Hepatocyte (in vitro differentiated cells): ENCODE measurements at regions not wholly inside any gene's neighbourhood (a gene's known extent, or its start where the extent isn't known, plus 50 kb on each side); places are given as distances from the start of the nearest gene placed in this dataset.

ENCODE experiments used
- DNase-seq: peaks from one replicate; pipeline ENCODE4 v3.0.0-alpha.2; 2016; ENCODE audit warnings: low spot score
- H2AFZ ChIP-seq: fragments of 200-600 bp; sonication (generic); 2 replicates; pipeline ENCODE4 v1.6.0; 2016; ENCODE audit warnings: antibody characterized with exemption, mild to moderate bottlenecking
- H3K27ac ChIP-seq: fragments of 200-600 bp; sonication (generic); 2 replicates; pipeline ENCODE4 v1.5.1; 2016; ENCODE audit warnings: mild to moderate bottlenecking
- H3K27me3 ChIP-seq: fragments of 200-600 bp; sonication (generic); 2 replicates; pipeline ENCODE4 v1.6.1; 2016
- H3K36me3 ChIP-seq: fragments of 200-600 bp; sonication (generic); replicated peaks from 2 replicates; pipeline ENCODE4 v1.5.1; 2016; ENCODE audit warnings: low read depth; ENCODE audit not compliant: insufficient read depth
- H3K4me1 ChIP-seq: fragments of 200-600 bp; sonication (generic); 2 replicates; pipeline ENCODE4 v1.5.1; 2016; ENCODE audit warnings: mild to moderate bottlenecking, moderate library complexity; ENCODE audit not compliant: insufficient read depth
- H3K4me2 ChIP-seq: fragments of 200-600 bp; sonication (generic); 2 replicates; pipeline ENCODE4 v1.6.0; 2016
- H3K4me3 ChIP-seq: fragments of 200-600 bp; sonication (generic); 2 replicates; pipeline ENCODE4 v1.5.1; 2016; ENCODE audit warnings: mild to moderate bottlenecking
- H3K79me2 ChIP-seq: fragments of 200-600 bp; sonication (generic); 2 replicates; pipeline ENCODE4 v1.6.0; 2017; ENCODE audit warnings: mild to moderate bottlenecking
- H3K9me2 ChIP-seq: fragments of 200-600 bp; sonication (generic); replicated peaks from 2 replicates; pipeline ENCODE4 v1.6.0; 2017; ENCODE audit warnings: mild to moderate bottlenecking; ENCODE audit not compliant: insufficient read depth
- H3K9me3 ChIP-seq: fragments of 200-600 bp; sonication (generic); 2 replicates; pipeline ENCODE4 v1.5.1; 2016; ENCODE audit warnings: low read depth, mild to moderate bottlenecking
- H4K20me1 ChIP-seq: fragments of 200-600 bp; sonication (generic); 2 replicates; pipeline ENCODE4 v1.6.0; 2016; ENCODE audit warnings: mild to moderate bottlenecking; ENCODE audit not compliant: insufficient read depth, poor library complexity, severe bottlenecking
- EZH2 ChIP-seq: fragments of 200-600 bp; sonication (generic); IDR thresholded peaks from 2 replicates; pipeline ENCODE4 v1.6.1; 2016; ENCODE audit warnings: antibody characterized with exemption, mild to moderate bottlenecking, borderline replicate concordance
- EZH2phosphoT487 ChIP-seq: fragments of 200-600 bp; sonication (generic); IDR thresholded peaks from one replicate; pipeline ENCODE4 v1.6.1; 2018; ENCODE audit warnings: antibody characterized with exemption, mild to moderate bottlenecking, low read depth, moderate library complexity; ENCODE audit not compliant: unreplicated experiment, severe bottlenecking
- WGBS: methylation state at CpG from one replicate; pipeline ENCODE4 v1.1.6; 2016; ENCODE audit warnings: low lambda C conversion rate; ENCODE audit errors: missing lambda C conversion rate; 5-methylcytosine and 5-hydroxymethylcytosine counted together
- TF ChIP-seq, protein P1 (sequence below): fragments of 200-600 bp; sonication (generic); IDR thresholded peaks from 2 replicates; pipeline ENCODE4 v1.5.1; 2016; ENCODE audit warnings: antibody characterized with exemption, mild to moderate bottlenecking; ENCODE audit not compliant: poor library complexity

DNA sequence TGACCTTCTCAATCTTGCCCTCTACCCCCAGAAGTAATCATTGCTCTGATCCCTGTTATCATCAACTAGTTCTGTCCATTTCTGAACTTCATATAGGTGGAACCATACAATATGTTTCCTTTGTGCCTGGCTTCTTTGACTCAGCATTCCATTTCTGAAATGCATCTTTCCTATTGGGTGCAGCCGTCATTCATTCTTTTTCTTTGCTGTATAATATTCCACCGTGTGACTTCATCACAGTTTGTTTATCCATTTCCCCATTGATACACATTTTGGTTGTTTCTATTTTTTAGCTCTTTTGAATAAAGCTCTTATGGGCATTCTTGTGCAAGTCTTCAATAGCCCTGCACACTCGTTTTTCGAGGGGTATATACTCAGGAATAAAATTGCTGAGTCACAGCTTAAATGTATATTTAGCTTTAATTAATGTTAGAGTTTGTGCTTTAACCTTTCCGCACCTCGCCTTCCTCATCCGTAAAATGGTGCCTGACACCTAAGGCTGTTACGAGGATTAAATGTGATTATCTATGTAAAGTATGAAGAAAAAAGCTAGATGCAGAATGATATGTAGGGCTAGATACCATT lies 491.6 kb downstream of the MIAT start:
- no peak overlapping the region for H3K4me3 ChIP-seq
- H3K27me3 ChIP-seq: no peaks in the 10 kb centered on the region
- TF ChIP-seq, protein P1, sequence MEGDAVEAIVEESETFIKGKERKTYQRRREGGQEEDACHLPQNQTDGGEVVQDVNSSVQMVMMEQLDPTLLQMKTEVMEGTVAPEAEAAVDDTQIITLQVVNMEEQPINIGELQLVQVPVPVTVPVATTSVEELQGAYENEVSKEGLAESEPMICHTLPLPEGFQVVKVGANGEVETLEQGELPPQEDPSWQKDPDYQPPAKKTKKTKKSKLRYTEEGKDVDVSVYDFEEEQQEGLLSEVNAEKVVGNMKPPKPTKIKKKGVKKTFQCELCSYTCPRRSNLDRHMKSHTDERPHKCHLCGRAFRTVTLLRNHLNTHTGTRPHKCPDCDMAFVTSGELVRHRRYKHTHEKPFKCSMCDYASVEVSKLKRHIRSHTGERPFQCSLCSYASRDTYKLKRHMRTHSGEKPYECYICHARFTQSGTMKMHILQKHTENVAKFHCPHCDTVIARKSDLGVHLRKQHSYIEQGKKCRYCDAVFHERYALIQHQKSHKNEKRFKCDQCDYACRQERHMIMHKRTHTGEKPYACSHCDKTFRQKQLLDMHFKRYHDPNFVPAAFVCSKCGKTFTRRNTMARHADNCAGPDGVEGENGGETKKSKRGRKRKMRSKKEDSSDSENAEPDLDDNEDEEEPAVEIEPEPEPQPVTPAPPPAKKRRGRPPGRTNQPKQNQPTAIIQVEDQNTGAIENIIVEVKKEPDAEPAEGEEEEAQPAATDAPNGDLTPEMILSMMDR: no peak
- TF ChIP-seq EZH2phosphoT487: no peak
- TF ChIP-seq EZH2: no peak
- H3K27ac ChIP-seq: no peak overlapping the region
- H3K4me1 ChIP-seq: peaks cover 11% of the 10 kb centered on the region
- no peaks in the 10 kb centered on the region for H3K9me2 ChIP-seq
- H3K9me3 ChIP-seq: no peaks in the 10 kb centered on the region
- no peak overlapping the region for H2AFZ ChIP-seq
- H3K36me3 ChIP-seq: no peaks in the 10 kb centered on the region
- no peaks in the 10 kb centered on the region for H4K20me1 ChIP-seq
- DNase-seq: no peak
- WGBS: 97% methylated on average over 8 of the region's 8 CpGs
- H3K79me2 ChIP-seq: no peaks in the 10 kb centered on the region
- no peak overlapping the region for H3K4me2 ChIP-seq

- Histone ChIP-seq H3K9me3 (no peaks in the 10 kb centered on the region), H3K36me3 (no peaks in the 10 kb centered on the region), H3K4me1 (peaks cover 11% of the 10 kb centered on the region), H2AFZ (no peak overlapping the region), H3K27me3 (no peaks in the 10 kb centered on the region), H4K20me1 (no peaks in the 10 kb centered on the region), H3K79me2 (no peaks in the 10 kb centered on the region), H3K9me2 (no peaks in the 10 kb centered on the region), H3K4me2 (peak overlapping the region; percentile 19), H3K4me3 (no peak overlapping the region), H3K27ac (no peak overlapping the region)
- WGBS: 59% methylated on average over 12 of the region's 12 CpGs
- no peak for DNase-seq
- TF ChIP-seq EZH2phosphoT487: no peak
Observed at GRCh38 chr22:27149921-27150543, 492.6 kb downstream of the MIAT start.

GRCh38 chr22:27150544-27150941 lies 493.2 kb downstream of the MIAT start:
- TF ChIP-seq EZH2: no peak
- TF ChIP-seq EZH2phosphoT487: no peak
- TF ChIP-seq, protein P1: no peak
- H3K9me2 ChIP-seq: no peaks in the 10 kb centered on the region
- H3K27me3 ChIP-seq: no peaks in the 10 kb centered on the region
- no peaks in the 10 kb centered on the region for H3K9me3 ChIP-seq
- H3K4me1 ChIP-seq: peaks cover 11% of the 10 kb centered on the region
- peak overlapping the region; percentile 19 for H3K4me2 ChIP-seq
- H3K27ac ChIP-seq: no peak overlapping the region
- H2AFZ ChIP-seq: no peak overlapping the region
- DNase-seq: no peak
- no peaks in the 10 kb centered on the region for H4K20me1 ChIP-seq
- no peaks in the 10 kb centered on the region for H3K36me3 ChIP-seq
- H3K79me2 ChIP-seq: no peaks in the 10 kb centered on the region
- 78% methylated on average over 8 of the region's 8 CpGs for WGBS
- H3K4me3 ChIP-seq: no peak overlapping the region

DNA sequence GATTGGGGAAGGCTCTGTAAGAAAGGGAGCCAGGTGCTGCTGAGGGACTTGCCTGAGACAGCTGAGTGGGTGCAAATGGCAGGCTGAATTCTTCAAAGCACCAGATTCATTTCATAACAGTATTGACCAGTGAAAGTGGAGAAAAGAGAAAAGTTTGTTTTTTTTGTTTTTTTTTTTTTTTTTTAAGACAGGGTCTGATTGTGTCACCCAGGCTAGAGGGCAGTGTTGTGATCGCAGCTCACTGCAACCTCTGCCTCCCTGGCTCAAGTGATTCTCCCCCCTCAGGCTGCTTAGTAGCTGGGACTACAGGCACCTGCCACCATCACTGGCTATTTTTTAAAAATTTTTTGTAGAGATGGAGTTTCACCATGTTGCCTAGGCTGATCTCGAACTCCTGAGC lies 494.0 kb downstream of the MIAT start:
- TF ChIP-seq EZH2 (no peak), EZH2phosphoT487 (no peak)
- TF ChIP-seq, protein P1: no peak

More for the DNA sequence above, 494.0 kb downstream of the MIAT start:
- Histone ChIP-seq H3K4me1 (peaks cover 11% of the 10 kb centered on the region), H2AFZ (no peak overlapping the region), H3K36me3 (no peaks in the 10 kb centered on the region), H3K79me2 (no peaks in the 10 kb centered on the region), H3K27me3 (no peaks in the 10 kb centered on the region), H3K4me2 (no peak overlapping the region), H4K20me1 (no peaks in the 10 kb centered on the region), H3K9me2 (no peaks in the 10 kb centered on the region), H3K27ac (no peak overlapping the region), H3K9me3 (no peaks in the 10 kb centered on the region), H3K4me3 (no peak overlapping the region)
- whole genome bisulfite sequencing: 47% methylated on average over 2 of the region's 2 CpGs
- no peak for DNase-seq
